Gastroesophageal sphincter (tissue), 4 donors: ENCODE measurements at regions not wholly inside any gene's neighbourhood (a gene's known extent, or its start where the extent isn't known, plus 50 kb on each side); places are given as distances from the start of the nearest gene placed in this dataset.

Experiments used
- ATAC-seq: fragments of 150-250 bp; one replicate; pipeline ENCODE4 v1.9.1; 2016; ENCODE audit warnings: mild to moderate bottlenecking, moderate library complexity
- H3K27ac ChIP-seq, 4 donors: fragments of 200-600 bp; sonication (generic) in 3 of 4; 1 replicate in 3 of 4; 2 replicates in 1 of 4; pipeline ENCODE4 v1.5.1; 2016 to 2019
- H3K27me3 ChIP-seq: fragments of 200-600 bp; sonication (generic); one replicate; pipeline ENCODE4 v1.5.1; 2019
- H3K36me3 ChIP-seq, 2 donors: fragments of 200-600 bp; sonication (generic); one replicate each; pipeline ENCODE4 v1.5.1; 2019; ENCODE audit warnings: control low read depth in 1 of 2
- H3K4me1 ChIP-seq, 3 donors: fragments of 200-600 bp; sonication (generic); 1 replicate in 2 of 3; 2 replicates in 1 of 3; pipeline ENCODE4 v1.5.1; 2016 to 2019; ENCODE audit warnings: control low read depth in 2 of 3
- H3K4me3 ChIP-seq, 2 donors: fragments of 200-600 bp; sonication (generic); one replicate each; pipeline ENCODE4 v1.5.1; 2019; ENCODE audit warnings: mild to moderate bottlenecking in 1 of 2, moderate library complexity in 1 of 2
- H3K9me3 ChIP-seq, 3 donors: fragments of 200-600 bp; sonication (generic); one replicate each; pipeline ENCODE4 v1.5.1; 2017 to 2019; ENCODE audit warnings: control low read depth in 2 of 3
- CTCF ChIP-seq, 4 experiments: fragments of 200-600 bp in 2 of 4; fragments of 450-650 bp in 2 of 4; sonication (generic) in 1 of 4; IDR thresholded peaks; one replicate each; pipeline ENCODE4 v1.5.1; 2017 to 2019; ENCODE audit warnings: antibody characterized with exemption in 4 of 4, mild to moderate bottlenecking in 2 of 4, moderate library complexity in 2 of 4
- EP300 ChIP-seq: sonication (generic); formaldehyde crosslinking; IDR thresholded peaks from one replicate; pipeline ENCODE4 v1.6.1; 2017; ENCODE audit warnings: antibody characterized with exemption, mild to moderate bottlenecking
- POLR2A ChIP-seq, 2 donors: fragments of 450-650 bp; IDR thresholded peaks; one replicate each; pipeline ENCODE4 v1.6.1; 2017; ENCODE audit warnings: antibody characterized with exemption in 2 of 2, mild to moderate bottlenecking in 2 of 2, moderate library complexity in 1 of 2
- POLR2AphosphoS5 ChIP-seq: sonication (generic); formaldehyde crosslinking; IDR thresholded peaks from one replicate; pipeline ENCODE4 v1.6.1; 2017; ENCODE audit warnings: antibody characterized with exemption
- WGBS, 2 donors: methylation state at CpG; one replicate each; pipeline ENCODE4 v1.1.5; 2018; ENCODE audit warnings: low coverage in 1 of 2; 5-methylcytosine and 5-hydroxymethylcytosine counted together

GRCh38 chr5:163770625-163771024 lies 265.2 kb downstream of the MAT2B start:
- no peak for ATAC-seq

GRCh38 chr5:163772241-163772640 lies 266.8 kb downstream of the MAT2B start:
- H3K9me3 ChIP-seq: no peaks in the 10 kb centered on the region
- no peaks in the 10 kb centered on the region for H3K36me3 ChIP-seq
- H3K4me1 ChIP-seq: no peaks in the 10 kb centered on the region
- 78 to 100% methylated on average over 1 of the region's 1 CpG for WGBS, 2 donors
- H3K27me3 ChIP-seq: peaks cover 3% of the 10 kb centered on the region
- TF ChIP-seq POLR2A (IDR thresholded peaks at IDR 0.05) (no peak), CTCF (IDR thresholded peaks at IDR 0.05) (no peak), EP300 (no peak), POLR2AphosphoS5 (no peak)
- ATAC-seq: no peak
- no peak overlapping the region for H3K27ac ChIP-seq
- no peak overlapping the region for H3K4me3 ChIP-seq

More at GRCh38 chr5:163770625-163771024, 265.2 kb downstream of the MAT2B start:
- Histone ChIP-seq H3K9me3 (no peaks in the 10 kb centered on the region), H3K27me3 (peaks cover 3% of the 10 kb centered on the region), H3K36me3 (no peaks in the 10 kb centered on the region), H3K4me1 (no peaks in the 10 kb centered on the region), H3K27ac (no peak overlapping the region), H3K4me3 (no peak overlapping the region)
- WGBS, 2 donors: 18 to 45% methylated on average over 2 of the region's 2 CpGs
- no peak for TF ChIP-seq CTCF (IDR thresholded peaks at IDR 0.05)
- TF ChIP-seq POLR2AphosphoS5: no peak

- no peak for ATAC-seq
- whole genome bisulfite sequencing, 2 donors: 79 to 86% methylated on average over 2 of the region's 2 CpGs
Measured at GRCh38 chr5:163772644-163773043, 267.2 kb downstream of the MAT2B start.

GRCh38 chr5:163773226-163773625 lies 267.8 kb downstream of the MAT2B start:
- no peaks in the 10 kb centered on the region for H3K4me1 ChIP-seq
- 69 to 73% methylated on average over 5 to 6 of the region's 6 CpGs for WGBS, 2 donors
- no peak overlapping the region for H3K27ac ChIP-seq
- H3K4me3 ChIP-seq: no peak overlapping the region
- peaks cover 3% of the 10 kb centered on the region for H3K27me3 ChIP-seq
- TF ChIP-seq POLR2AphosphoS5 (no peak), EP300 (no peak), POLR2A (IDR thresholded peaks at IDR 0.05) (no peak), CTCF (IDR thresholded peaks at IDR 0.05) (no peak)
- no peaks in the 10 kb centered on the region for H3K36me3 ChIP-seq
- no peak for ATAC-seq
- H3K9me3 ChIP-seq: no peaks in the 10 kb centered on the region

More at GRCh38 chr5:163772644-163773043, 267.2 kb downstream of the MAT2B start:
- Histone ChIP-seq H3K9me3 (no peaks in the 10 kb centered on the region), H3K27ac (no peak overlapping the region), H3K4me1 (no peaks in the 10 kb centered on the region), H3K36me3 (no peaks in the 10 kb centered on the region), H3K27me3 (peaks cover 3% of the 10 kb centered on the region), H3K4me3 (no peak overlapping the region)
- TF ChIP-seq POLR2AphosphoS5 (no peak), CTCF (IDR thresholded peaks at IDR 0.05) (no peak), EP300 (no peak), POLR2A (IDR thresholded peaks at IDR 0.05) (no peak)

GRCh38 chr5:163789870-163790269 lies 284.5 kb downstream of the MAT2B start:
- peaks cover 0 to 12% (median 0%) of the 10 kb centered on the region in 3 donors for H3K9me3 ChIP-seq
- H3K27me3 ChIP-seq: no peaks in the 10 kb centered on the region
- 68 to 84% methylated on average over 3 of the region's 3 CpGs for WGBS, 2 donors
- no peak overlapping the region for H3K4me3 ChIP-seq
- TF ChIP-seq CTCF (IDR thresholded peaks at IDR 0.05) (no peak), POLR2A (IDR thresholded peaks at IDR 0.05) (no peak), EP300 (no peak), POLR2AphosphoS5 (no peak)
- no peak for ATAC-seq
- H3K36me3 ChIP-seq: no peaks in the 10 kb centered on the region
- H3K4me1 ChIP-seq: no peaks in the 10 kb centered on the region
- no peak overlapping the region for H3K27ac ChIP-seq
